Suprapubic skin (tissue), 4 donors: ENCODE measurements at regions not wholly inside any gene's neighbourhood (a gene's known extent, or its start where the extent isn't known, plus 50 kb on each side); places are given as distances from the start of the nearest gene placed in this dataset.

Experiments
- CTCF ChIP-seq, 2 donors: fragments of 200-600 bp in 1 of 2; fragments of 450-650 bp in 1 of 2; sonication (generic) in 1 of 2; IDR thresholded peaks; one replicate each; pipeline ENCODE4 v1.5.1; 2016 to 2019; ENCODE audit warnings: antibody characterized with exemption in 2 of 2, mild to moderate bottlenecking in 1 of 2, moderate library complexity in 1 of 2
- EP300 ChIP-seq: sonication (generic); formaldehyde crosslinking; IDR thresholded peaks from one replicate; pipeline ENCODE4 v1.6.1; 2017; ENCODE audit warnings: antibody characterized with exemption
- POLR2A ChIP-seq, 2 donors: fragments of 450-650 bp; IDR thresholded peaks; one replicate each; pipeline ENCODE4 v1.6.1; 2017; ENCODE audit warnings: antibody characterized with exemption in 2 of 2, mild to moderate bottlenecking in 2 of 2, moderate library complexity in 2 of 2
- POLR2AphosphoS5 ChIP-seq, 3 donors: sonication (generic); formaldehyde crosslinking; IDR thresholded peaks; one replicate each; pipeline ENCODE4 v1.6.1; 2017; ENCODE audit warnings: antibody characterized with exemption in 3 of 3

- no peak for TF ChIP-seq CTCF (IDR thresholded peaks at IDR 0.05)
- no peak for TF ChIP-seq POLR2AphosphoS5 (IDR thresholded peaks at IDR 0.05)
- no peak for TF ChIP-seq POLR2A (IDR thresholded peaks at IDR 0.05)
- TF ChIP-seq EP300: no peak
These were observed 392.1 kb upstream of the MTPN start for GRCh38 chr7:136369225-136369624.
